PC-9 (cell line): ENCODE measurements at regions not wholly inside any gene's neighbourhood (a gene's known extent, or its start where the extent isn't known, plus 50 kb on each side); places are given as distances from the start of the nearest gene placed in this dataset.

ENCODE experiments used
- EZH2 ChIP-seq: fragments of 200-600 bp; sonication (generic); IDR thresholded peaks from 2 replicates; pipeline ENCODE4 v1.8.0; 2017; ENCODE audit warnings: antibody characterized with exemption, low read depth
- TF ChIP-seq, protein P1 (sequence below): fragments of 200-600 bp; sonication (generic); conservative IDR thresholded peaks from 2 replicates; pipeline ENCODE4 v1.6.1; 2017; ENCODE audit warnings: mixed run types, antibody characterized with exemption, mild to moderate bottlenecking, moderate library complexity

DNA sequence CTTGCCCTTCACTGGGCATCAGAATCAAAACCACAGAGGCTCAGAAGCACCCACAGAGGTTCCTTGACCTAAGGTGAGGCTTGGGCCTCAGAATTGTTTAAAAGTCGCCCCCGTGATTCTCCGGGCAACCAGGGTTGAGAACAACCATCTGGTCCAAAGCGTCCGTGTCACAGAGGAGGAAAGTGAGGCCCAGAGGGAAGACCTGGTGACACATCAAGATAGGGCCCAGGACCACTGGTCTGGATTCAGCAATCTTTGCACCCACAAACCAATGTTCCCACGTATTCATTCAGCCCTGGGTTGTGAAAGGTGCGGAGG is 272.6 kb downstream of the UACA start:
- TF ChIP-seq, protein P1, sequence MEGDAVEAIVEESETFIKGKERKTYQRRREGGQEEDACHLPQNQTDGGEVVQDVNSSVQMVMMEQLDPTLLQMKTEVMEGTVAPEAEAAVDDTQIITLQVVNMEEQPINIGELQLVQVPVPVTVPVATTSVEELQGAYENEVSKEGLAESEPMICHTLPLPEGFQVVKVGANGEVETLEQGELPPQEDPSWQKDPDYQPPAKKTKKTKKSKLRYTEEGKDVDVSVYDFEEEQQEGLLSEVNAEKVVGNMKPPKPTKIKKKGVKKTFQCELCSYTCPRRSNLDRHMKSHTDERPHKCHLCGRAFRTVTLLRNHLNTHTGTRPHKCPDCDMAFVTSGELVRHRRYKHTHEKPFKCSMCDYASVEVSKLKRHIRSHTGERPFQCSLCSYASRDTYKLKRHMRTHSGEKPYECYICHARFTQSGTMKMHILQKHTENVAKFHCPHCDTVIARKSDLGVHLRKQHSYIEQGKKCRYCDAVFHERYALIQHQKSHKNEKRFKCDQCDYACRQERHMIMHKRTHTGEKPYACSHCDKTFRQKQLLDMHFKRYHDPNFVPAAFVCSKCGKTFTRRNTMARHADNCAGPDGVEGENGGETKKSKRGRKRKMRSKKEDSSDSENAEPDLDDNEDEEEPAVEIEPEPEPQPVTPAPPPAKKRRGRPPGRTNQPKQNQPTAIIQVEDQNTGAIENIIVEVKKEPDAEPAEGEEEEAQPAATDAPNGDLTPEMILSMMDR: no peak
- TF ChIP-seq EZH2: no peak
